NCI-H748 (cell line): ENCODE measurements at regions not wholly inside any gene's neighbourhood (a gene's known extent, or its start where the extent isn't known, plus 50 kb on each side); places are given as distances from the start of the nearest gene placed in this dataset.
"Not testable (repeated sequence)": the region's sequence is repeated elsewhere in the genome, so short reads cannot be mapped to it uniquely, and the experiment has no call there.

Experiments used
- DNase-seq: peaks from one replicate; lab custom pipeline; 2025; ENCODE audit not compliant: unreplicated experiment; lab: John Stamatoyannopoulos, UW

- peak; percentile 70 for DNase-seq
Observed at GRCh38 chr10:124153023-124153826, 59.8 kb upstream of the CHST15 start.

GRCh38 chr10:124152139-124153022 lies 59.0 kb upstream of the CHST15 start:
- peak; percentile 18 for DNase-seq

GRCh38 chr10:124151466-124152095 lies 58.2 kb upstream of the CHST15 start:
- DNase-seq, result no peak

GRCh38 chr10:124150807-124151417 lies 57.5 kb upstream of the CHST15 start:
- no peak for DNase-seq

- no peak for DNase-seq
Observed at GRCh38 chr10:124150189-124150806, 56.9 kb upstream of the CHST15 start.

- DNase-seq, result peak; percentile 85
Observed at GRCh38 chr10:124149189-124150042, 56.0 kb upstream of the CHST15 start.

GRCh38 chr10:124148509-124149188 lies 55.3 kb upstream of the CHST15 start:
- DNase-seq, result not testable (repeated sequence)

- DNase-seq, result no peak
Observed at GRCh38 chr10:124146483-124146882, 53.1 kb upstream of the CHST15 start.

- peak; percentile 14 for DNase-seq
Observed at GRCh38 chr10:124145109-124145870, 51.9 kb upstream of the CHST15 start.

GRCh38 chr10:124144536-124144935 lies 51.1 kb upstream of the CHST15 start:
- DNase-seq, result no peak

- no peak for DNase-seq
Observed at GRCh38 chr10:124143721-124144120, 50.3 kb upstream of the CHST15 start.
